Panc1 (cell line): ENCODE measurements at regions not wholly inside any gene's neighbourhood (a gene's known extent, or its start where the extent isn't known, plus 50 kb on each side); places are given as distances from the start of the nearest gene placed in this dataset.

Experiments used
- ATAC-seq: fragments of 200-7000 bp; cut with Tn5 transposase; 2 replicates; pipeline ENCODE4 v1.9.1; 2020; ENCODE audit warnings: mild to moderate bottlenecking, moderate library complexity
- BruUV-seq: library from RNA; stranded (reverse); fragments of 400-500 nt; replicated peaks from 2 replicates; lab custom pipeline; 2021; lab: Mats Ljungman, UMichigan
- CTCF ChIA-PET: fragments of 300-600 bp; sonication (Branson Sonifier 250); formaldehyde crosslinking; loops from one replicate; lab custom pipeline; 2022; ENCODE audit warnings: antibody characterized with exemption; lab: Charles Lee
- POLR2A ChIA-PET: fragments of 300-600 bp; sonication (Branson Sonifier 250); formaldehyde crosslinking; loops from one replicate; lab custom pipeline; 2022; ENCODE audit warnings: antibody characterized with exemption; lab: Charles Lee
- DNase-seq: peaks from one replicate; pipeline ENCODE4 v3.0.0-alpha.2; 2010; ENCODE audit warnings: low read depth, low spot score
- H3K27ac ChIP-seq: 2 replicates; pipeline ENCODE4 v1.5.1; 2011; ENCODE audit warnings: mild to moderate bottlenecking, low read length, inconsistent platforms
- H3K27me3 ChIP-seq: fragments of 200-500 bp; sonication (Bioruptor generic); 2 replicates; pipeline ENCODE4 v1.6.0; 2014; ENCODE audit warnings: low read length, inconsistent platforms; ENCODE audit not compliant: control insufficient read depth, insufficient read depth
- H3K36me3 ChIP-seq: fragments of 200-500 bp; sonication (Bioruptor generic); 2 replicates; pipeline ENCODE4 v1.5.1; 2014; ENCODE audit warnings: inconsistent platforms, mild to moderate bottlenecking, low read length, moderate library complexity; ENCODE audit not compliant: control insufficient read depth, insufficient read depth
- H3K4me1 ChIP-seq: 2 replicates; pipeline ENCODE4 v1.5.1; 2011; ENCODE audit warnings: inconsistent platforms, mild to moderate bottlenecking, low read length, moderate library complexity; ENCODE audit not compliant: control insufficient read depth, insufficient read depth
- H3K4me3 ChIP-seq, 2 experiments: 2 replicates each; pipeline ENCODE4 v1.5.1; 2011 to 2012; ENCODE audit warnings: low read depth in 2 of 2, low read length in 2 of 2, mild to moderate bottlenecking in 2 of 2, inconsistent platforms in 1 of 2, moderate library complexity in 1 of 2
- H3K9me3 ChIP-seq: fragments of 200-500 bp; sonication (Bioruptor generic); 2 replicates; pipeline ENCODE4 v1.5.1; 2014; ENCODE audit warnings: low read depth, mild to moderate bottlenecking, inconsistent platforms, low read length, moderate library complexity; ENCODE audit not compliant: control insufficient read depth, insufficient read depth
- POLR2AphosphoS5 ChIP-seq: IDR thresholded peaks from 2 replicates; pipeline ENCODE4 v1.6.1; 2012; ENCODE audit warnings: mild to moderate bottlenecking, low read depth, low read length, moderate library complexity
- SIN3A ChIP-seq: IDR thresholded peaks from 2 replicates; pipeline ENCODE4 v1.6.1; 2012; ENCODE audit warnings: low read depth, mild to moderate bottlenecking, low read length, moderate library complexity, borderline replicate concordance; ENCODE audit not compliant: insufficient read depth
- TCF7L2 ChIP-seq: IDR thresholded peaks from 2 replicates; pipeline ENCODE4 v1.6.1; 2011; ENCODE audit warnings: mild to moderate bottlenecking, low read depth, low read length, inconsistent platforms
- in situ Hi-C: cut with HindIII; loops from 2 replicates; pipeline ENCODE4 v1.10.0; 2016; ENCODE audit warnings: low sequenced_read_pairs, low pct_unique_long_range_greater_than_20kb
- intact Hi-C: fragments of 100-400 bp; cut with micrococcal nuclease; formaldehyde crosslinking; loops from one replicate; pipeline ENCODE4 v1.10.0; 2022; ENCODE audit not compliant: unreplicated experiment
- TF ChIP-seq, protein P1 (sequence below), 2 experiments: IDR thresholded peaks; 2 replicates each; pipeline ENCODE4 v1.6.1; 2011 to 2012; ENCODE audit warnings: low read depth in 2 of 2, control low read depth in 1 of 2, low read length in 1 of 2, mild to moderate bottlenecking in 1 of 2, moderate library complexity in 1 of 2; ENCODE audit not compliant: insufficient read depth in 1 of 2
- TF ChIP-seq, protein P2 (sequence below): fragments of 450-650 bp; IDR thresholded peaks from 2 replicates; pipeline ENCODE4 v1.5.1; 2017; ENCODE audit warnings: mild to moderate bottlenecking

DNA sequence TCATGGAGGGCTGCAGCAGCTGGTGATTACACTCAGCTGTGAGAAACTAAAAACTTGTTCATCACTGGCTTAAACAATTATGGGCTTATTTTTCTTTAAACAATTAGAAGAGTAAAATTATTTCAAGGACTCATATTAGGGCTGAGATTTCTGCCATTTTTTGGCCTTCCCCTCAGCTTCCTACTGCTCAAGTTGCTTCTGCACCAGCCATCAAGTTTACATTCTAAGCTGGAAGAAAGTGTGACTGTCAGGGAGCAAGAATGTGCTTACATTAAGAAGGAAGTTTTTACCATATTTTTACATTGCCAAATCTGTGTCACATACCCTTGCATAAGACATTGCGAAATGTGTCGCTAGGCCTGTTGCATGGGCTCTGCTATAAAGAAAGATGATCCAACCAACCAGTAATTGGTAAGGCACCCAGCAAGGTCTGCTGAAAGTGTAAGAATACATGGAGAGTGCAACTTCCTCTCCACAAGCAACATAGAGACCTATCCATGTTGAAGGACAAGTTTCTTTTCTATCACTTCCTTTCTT lies 260.3 kb upstream of the CDH10 start:
- Histone ChIP-seq H3K4me3 (no peak overlapping the region), H3K27ac (no peak overlapping the region), H3K27me3 (no peaks in the 10 kb centered on the region), H3K36me3 (no peaks in the 10 kb centered on the region), H3K9me3 (no peaks in the 10 kb centered on the region; the same call in 1 of the 2 replicates), H3K4me1 (no peaks in the 10 kb centered on the region)
- DNase-seq: no peak
- ChIA-PET CTCF (no interaction called here), POLR2A (no interaction called here)
- in situ Hi-C loops (no loop called here), intact Hi-C loops (no loop called here)
- no peak for ATAC-seq
- TF ChIP-seq, protein P1, sequence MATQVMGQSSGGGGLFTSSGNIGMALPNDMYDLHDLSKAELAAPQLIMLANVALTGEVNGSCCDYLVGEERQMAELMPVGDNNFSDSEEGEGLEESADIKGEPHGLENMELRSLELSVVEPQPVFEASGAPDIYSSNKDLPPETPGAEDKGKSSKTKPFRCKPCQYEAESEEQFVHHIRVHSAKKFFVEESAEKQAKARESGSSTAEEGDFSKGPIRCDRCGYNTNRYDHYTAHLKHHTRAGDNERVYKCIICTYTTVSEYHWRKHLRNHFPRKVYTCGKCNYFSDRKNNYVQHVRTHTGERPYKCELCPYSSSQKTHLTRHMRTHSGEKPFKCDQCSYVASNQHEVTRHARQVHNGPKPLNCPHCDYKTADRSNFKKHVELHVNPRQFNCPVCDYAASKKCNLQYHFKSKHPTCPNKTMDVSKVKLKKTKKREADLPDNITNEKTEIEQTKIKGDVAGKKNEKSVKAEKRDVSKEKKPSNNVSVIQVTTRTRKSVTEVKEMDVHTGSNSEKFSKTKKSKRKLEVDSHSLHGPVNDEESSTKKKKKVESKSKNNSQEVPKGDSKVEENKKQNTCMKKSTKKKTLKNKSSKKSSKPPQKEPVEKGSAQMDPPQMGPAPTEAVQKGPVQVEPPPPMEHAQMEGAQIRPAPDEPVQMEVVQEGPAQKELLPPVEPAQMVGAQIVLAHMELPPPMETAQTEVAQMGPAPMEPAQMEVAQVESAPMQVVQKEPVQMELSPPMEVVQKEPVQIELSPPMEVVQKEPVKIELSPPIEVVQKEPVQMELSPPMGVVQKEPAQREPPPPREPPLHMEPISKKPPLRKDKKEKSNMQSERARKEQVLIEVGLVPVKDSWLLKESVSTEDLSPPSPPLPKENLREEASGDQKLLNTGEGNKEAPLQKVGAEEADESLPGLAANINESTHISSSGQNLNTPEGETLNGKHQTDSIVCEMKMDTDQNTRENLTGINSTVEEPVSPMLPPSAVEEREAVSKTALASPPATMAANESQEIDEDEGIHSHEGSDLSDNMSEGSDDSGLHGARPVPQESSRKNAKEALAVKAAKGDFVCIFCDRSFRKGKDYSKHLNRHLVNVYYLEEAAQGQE (IDR thresholded peaks at IDR 0.05; ENCODE audit: insufficient read depth in 1 of 2, low read depth in 2 of 2, low read length in 1 of 2): no peak
- TF ChIP-seq, protein P2, sequence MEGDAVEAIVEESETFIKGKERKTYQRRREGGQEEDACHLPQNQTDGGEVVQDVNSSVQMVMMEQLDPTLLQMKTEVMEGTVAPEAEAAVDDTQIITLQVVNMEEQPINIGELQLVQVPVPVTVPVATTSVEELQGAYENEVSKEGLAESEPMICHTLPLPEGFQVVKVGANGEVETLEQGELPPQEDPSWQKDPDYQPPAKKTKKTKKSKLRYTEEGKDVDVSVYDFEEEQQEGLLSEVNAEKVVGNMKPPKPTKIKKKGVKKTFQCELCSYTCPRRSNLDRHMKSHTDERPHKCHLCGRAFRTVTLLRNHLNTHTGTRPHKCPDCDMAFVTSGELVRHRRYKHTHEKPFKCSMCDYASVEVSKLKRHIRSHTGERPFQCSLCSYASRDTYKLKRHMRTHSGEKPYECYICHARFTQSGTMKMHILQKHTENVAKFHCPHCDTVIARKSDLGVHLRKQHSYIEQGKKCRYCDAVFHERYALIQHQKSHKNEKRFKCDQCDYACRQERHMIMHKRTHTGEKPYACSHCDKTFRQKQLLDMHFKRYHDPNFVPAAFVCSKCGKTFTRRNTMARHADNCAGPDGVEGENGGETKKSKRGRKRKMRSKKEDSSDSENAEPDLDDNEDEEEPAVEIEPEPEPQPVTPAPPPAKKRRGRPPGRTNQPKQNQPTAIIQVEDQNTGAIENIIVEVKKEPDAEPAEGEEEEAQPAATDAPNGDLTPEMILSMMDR: no peak
- no TSS peak for BruUV-seq

DNA sequence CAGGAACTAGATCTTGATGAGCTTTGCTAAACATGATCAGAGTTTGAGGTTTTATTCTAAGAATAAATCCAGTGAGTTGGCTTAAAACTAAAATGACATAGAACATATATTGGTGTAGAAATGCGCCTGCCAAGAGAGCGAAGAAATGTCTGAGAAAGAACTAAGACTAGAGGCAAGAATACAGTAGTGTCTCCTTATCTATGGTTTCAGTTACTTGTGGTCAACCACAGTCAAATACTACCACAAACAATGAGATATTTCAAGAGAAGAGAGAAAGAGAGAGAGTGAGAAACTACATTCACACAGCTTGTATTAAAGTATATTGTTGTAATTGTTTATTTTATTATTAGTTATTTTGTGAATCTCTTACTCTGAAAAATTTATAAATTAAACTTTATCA lies 254.4 kb upstream of the CDH10 start:
- no peaks in the 10 kb centered on the region; the same call in 1 of the 2 replicates for H3K9me3 ChIP-seq
- TF ChIP-seq, protein P1 (IDR thresholded peaks at IDR 0.05; ENCODE audit: insufficient read depth in 1 of 2, low read depth in 2 of 2, low read length in 1 of 2): no peak
- TF ChIP-seq TCF7L2: no peak
- no peak for TF ChIP-seq POLR2AphosphoS5
- no peak for TF ChIP-seq SIN3A
- TF ChIP-seq, protein P2: no peak
- DNase-seq: no peak
- no peaks in the 10 kb centered on the region for H3K27me3 ChIP-seq
- no peaks in the 10 kb centered on the region for H3K4me1 ChIP-seq
- H3K36me3 ChIP-seq: no peaks in the 10 kb centered on the region
- H3K27ac ChIP-seq: no peak overlapping the region
- ChIA-PET POLR2A (interaction anchor here (0.6 kb wide), 1 partner anchor 82 kb away, joined by 3 read pairs; no protein-coding TSS in a partner anchor), CTCF (no interaction called here)
- intact Hi-C loops: no loop called here
- BruUV-seq: no TSS peak
- H3K4me3 ChIP-seq: no peak overlapping the region
- no peak for ATAC-seq
- in situ Hi-C loops: no loop called here
